Skeletal muscle cell (primary cell): ENCODE measurements at regions not wholly inside any gene's neighbourhood (a gene's known extent, or its start where the extent isn't known, plus 50 kb on each side); places are given as distances from the start of the nearest gene placed in this dataset.
A peak's percentile ranks its signal among the peaks of the same experiment; 100 is the strongest.

Experiments
- DNase-seq: peaks from one replicate; pipeline ENCODE4 v3.0.0-alpha.2; 2010; ENCODE audit warnings: low read depth
- H3K4me3 ChIP-seq: 2 replicates; pipeline ENCODE4 v1.5.1; 2011; ENCODE audit warnings: low read depth, mild to moderate bottlenecking, control low read depth, low read length, moderate library complexity

GRCh38 chr3:95971573-95971972, 842.8 kb upstream of the EPHA6 start:
- DNase-seq: peak; percentile 1
- H3K4me3 ChIP-seq: no peak overlapping the region

DNA sequence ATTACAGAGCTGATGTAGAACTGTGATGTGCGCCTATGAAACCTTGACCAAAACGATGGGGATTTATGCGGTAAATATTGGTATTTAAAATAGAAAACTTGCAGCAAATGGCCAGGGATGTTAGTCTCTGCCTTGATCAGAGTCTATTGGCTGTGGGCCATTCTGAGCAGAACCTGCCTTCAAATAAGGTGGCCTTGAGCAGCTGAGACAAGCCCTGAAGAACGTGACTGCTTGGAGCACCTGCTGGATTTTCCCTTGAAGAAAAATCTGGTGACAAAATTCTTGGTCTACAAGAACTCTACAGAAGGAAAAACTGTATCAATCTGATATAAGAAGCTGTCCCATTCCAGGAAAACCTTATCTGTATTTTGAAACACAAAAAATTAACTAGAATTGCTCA, 820.1 kb upstream of the EPHA6 start:
- no peak for DNase-seq
- no peak overlapping the region for H3K4me3 ChIP-seq

- no peak overlapping the region for H3K4me3 ChIP-seq
- DNase-seq: no peak
Measured at GRCh38 chr3:96000966-96001365, 813.4 kb upstream of the EPHA6 start.

DNA sequence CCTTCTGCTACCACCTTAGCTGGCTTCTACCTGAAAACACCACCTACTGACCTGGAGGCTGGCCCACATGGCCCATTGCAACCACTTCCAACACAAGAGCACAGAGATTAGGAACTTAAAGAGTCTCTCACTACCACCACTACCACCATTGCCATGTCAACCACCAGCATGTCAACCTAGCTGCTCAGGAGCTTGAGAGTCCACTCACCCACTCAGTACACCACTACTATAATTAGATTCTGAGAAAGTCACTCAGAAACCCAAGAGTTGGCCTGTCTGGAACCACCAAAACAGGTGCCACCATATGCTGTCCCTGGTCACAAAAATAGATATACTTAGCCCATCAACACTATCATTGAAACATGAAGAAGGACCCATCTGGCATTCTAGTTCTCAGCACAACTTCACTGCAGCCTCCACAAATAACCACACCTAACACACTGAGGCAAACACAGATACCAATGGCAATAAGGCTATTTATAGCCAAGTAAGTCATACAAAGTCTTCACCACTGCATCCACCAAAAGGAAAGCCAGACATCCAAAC, 806.7 kb upstream of the EPHA6 start:
- DNase-seq: no peak
- H3K4me3 ChIP-seq: no peak overlapping the region

DNA sequence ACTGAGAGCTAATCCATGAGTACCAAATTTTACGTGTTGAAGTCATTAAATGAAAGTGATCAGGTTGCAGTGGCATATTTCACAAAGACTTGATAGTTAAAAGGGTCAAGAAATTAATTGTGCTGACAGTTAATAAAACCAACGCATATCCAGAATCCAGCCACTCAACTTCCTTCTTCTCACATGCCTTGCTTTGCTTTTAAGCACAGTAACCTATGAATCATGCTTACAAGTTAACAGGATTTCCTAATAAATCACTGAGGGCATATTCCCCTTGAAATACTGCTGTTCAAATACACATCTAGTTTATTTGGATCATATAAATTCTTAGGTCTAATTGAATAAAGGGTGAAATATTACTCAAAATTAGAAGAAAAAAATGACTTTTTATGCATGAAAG, 801.5 kb upstream of the EPHA6 start:
- DNase-seq: no peak
- H3K4me3 ChIP-seq: no peak overlapping the region

GRCh38 chr3:96017556-96017955, 796.8 kb upstream of the EPHA6 start:
- no peak for DNase-seq
- H3K4me3 ChIP-seq: no peak overlapping the region

DNA sequence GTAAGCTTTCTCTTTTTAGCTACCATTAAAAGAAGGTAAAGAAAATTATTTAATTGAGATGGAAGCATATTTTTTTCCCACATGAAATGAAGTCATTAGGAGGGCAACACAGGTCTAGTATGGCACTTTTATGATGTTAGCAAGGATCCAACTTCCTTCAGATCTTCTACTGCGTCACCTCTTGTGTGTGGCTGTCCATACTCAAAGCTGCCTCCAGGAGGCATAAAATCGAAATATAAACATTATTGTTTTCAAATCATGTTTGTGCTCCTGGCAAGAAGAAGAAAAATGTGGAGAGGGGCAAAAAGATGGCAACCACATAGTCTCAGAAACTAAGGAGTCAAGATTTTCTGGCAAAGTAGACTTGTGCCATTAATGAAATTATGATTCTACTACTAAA, 791.7 kb upstream of the EPHA6 start:
- DNase-seq: no peak
- H3K4me3 ChIP-seq: no peak overlapping the region

GRCh38 chr3:96027718-96028117, 786.7 kb upstream of the EPHA6 start:
- no peak for DNase-seq
- H3K4me3 ChIP-seq: no peak overlapping the region

DNA sequence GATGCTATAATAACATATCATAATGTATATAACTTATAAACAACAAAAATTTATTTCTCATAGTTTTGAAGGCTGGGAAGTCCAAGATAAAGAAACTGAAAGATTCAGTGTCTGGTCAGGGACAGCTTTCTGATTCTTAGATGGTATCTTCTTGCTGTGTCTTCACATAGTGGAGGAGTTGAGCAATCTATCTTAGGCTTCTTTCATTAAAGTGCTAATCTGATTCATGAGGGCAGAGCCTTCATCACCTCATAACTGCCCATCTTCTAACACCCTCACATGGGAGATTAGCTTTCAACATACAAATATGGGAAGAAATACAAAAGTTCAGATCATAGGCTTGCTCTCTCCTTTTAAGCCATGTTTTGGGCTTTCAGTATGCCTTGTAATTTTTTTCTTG, 774.8 kb upstream of the EPHA6 start:
- H3K4me3 ChIP-seq: no peak overlapping the region
- no peak for DNase-seq

- no peak overlapping the region for H3K4me3 ChIP-seq
- no peak for DNase-seq
Measured at GRCh38 chr3:96059301-96059700, 755.1 kb upstream of the EPHA6 start.

- H3K4me3 ChIP-seq: no peak overlapping the region
- DNase-seq: no peak
Measured at GRCh38 chr3:96069065-96069464, 745.3 kb upstream of the EPHA6 start.

DNA sequence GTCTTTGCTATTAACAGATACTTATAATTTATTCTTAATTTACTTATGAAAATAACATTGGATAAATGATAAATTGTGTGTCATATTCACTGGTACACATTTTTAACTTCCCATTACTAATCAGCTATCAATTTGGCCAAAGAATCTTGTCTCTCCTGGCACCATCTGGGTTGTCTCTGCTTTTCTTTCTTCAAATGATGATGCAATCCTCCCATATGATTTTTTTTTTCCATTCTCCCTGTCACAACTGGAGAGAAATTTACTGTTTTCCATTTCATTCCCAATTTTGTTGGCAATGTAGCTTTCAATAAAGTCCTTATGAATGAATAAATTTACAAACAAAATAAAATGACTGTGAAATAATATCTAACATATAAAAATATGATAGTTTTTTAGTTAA, 743.7 kb upstream of the EPHA6 start:
- no peak overlapping the region for H3K4me3 ChIP-seq
- DNase-seq: no peak

DNA sequence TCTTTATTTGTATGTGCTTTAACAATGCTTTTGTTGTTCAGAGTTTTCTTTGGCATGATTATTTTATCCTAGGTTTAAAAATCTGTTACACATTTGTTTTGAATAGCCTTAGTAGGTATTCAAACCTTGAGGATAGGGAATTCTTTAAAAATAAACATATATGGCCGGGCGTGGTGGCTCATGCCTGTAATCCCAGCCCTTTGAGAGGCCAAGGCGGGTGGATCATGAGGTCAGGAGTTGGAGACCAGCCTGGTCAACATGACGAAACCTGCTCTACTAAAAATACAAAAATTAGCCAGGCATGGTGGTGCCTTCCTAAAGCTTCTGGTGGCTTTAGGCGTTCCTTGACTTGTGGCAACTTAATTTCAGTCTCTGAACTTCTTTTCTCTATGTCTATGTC, 743.3 kb upstream of the EPHA6 start:
- DNase-seq: no peak
- no peak overlapping the region for H3K4me3 ChIP-seq

GRCh38 chr3:96072226-96072625, 742.2 kb upstream of the EPHA6 start:
- H3K4me3 ChIP-seq: no peak overlapping the region
- no peak for DNase-seq

DNA sequence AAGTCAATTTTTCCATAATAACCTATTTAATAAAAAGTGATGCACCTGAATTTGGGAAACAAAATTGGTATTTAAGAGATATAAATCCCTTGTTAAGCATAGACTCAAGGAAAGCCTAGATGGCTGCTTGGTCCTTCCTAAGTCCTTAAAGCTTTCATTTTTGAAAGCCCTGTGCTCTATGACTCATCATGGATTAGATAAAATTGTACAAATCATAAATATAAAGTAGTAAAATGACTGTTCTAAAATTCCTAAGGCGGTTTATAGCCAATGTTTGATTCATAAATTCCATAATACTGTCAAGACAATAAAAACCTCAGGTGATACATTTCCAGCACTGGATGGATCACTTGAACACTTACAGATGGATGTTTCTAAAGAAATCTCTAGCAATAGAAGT, 730.8 kb upstream of the EPHA6 start:
- no peak for DNase-seq
- H3K4me3 ChIP-seq: no peak overlapping the region

- no peak overlapping the region for H3K4me3 ChIP-seq
Measured at GRCh38 chr3:96086018-96086417, 728.4 kb upstream of the EPHA6 start.

GRCh38 chr3:96101006-96101560, 713.3 kb upstream of the EPHA6 start:
- DNase-seq: no peak
- no peak overlapping the region for H3K4me3 ChIP-seq

More at GRCh38 chr3:96086018-96086417, 728.4 kb upstream of the EPHA6 start:
- DNase-seq: no peak

DNA sequence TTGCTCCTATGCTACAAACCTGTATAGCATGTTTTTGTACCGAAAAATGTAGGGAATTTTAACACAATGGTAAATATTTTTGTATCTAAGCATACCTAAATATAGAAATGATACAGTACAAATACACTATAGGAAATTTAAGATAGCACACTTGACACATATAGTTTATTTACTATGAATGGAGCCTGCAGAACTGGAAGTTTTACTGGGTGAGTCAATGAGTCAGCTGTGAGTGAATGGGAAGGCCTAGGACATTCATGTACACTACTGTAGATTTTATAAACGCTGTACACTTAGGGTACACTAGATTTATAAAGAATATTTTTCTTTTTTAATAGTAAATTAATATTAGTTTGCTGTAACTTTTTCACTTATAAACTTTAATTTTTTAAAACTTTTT, 707.7 kb upstream of the EPHA6 start:
- no peak for DNase-seq
- H3K4me3 ChIP-seq: no peak overlapping the region
